Pancreas (tissue), 10 donors: ENCODE measurements at regions not wholly inside any gene's neighbourhood (a gene's known extent, or its start where the extent isn't known, plus 50 kb on each side); places are given as distances from the start of the nearest gene placed in this dataset.
A peak's percentile ranks its signal among the peaks of the same experiment; 100 is the strongest.

Experiments
- ATAC-seq, 4 donors: fragments of 200-7000 bp; cut with Tn5 transposase; one replicate each; pipeline versions ENCODE4 v1.8.0 to v1.9.1; 2020; ENCODE audit warnings: mild to moderate bottlenecking in 4 of 4, moderate library complexity in 4 of 4
- DNase-seq, 6 donors: peaks; one replicate each; pipeline ENCODE4 v3.0.0-alpha.2; 2020
- FAIRE-seq: peaks from 2 replicates; lab custom pipeline; 2012; peaks lifted over from hg19 to GRCh38; lab: Jason Lieb, UNC
- H3K27ac ChIP-seq, 4 donors: fragments of 200-600 bp; sonication (generic); 1 replicate in 3 of 4; 2 replicates in 1 of 4; pipeline versions ENCODE4 v1.5.0 to v1.8.0; 2020
- H3K27me3 ChIP-seq, 4 donors: fragments of 200-600 bp; one replicate each; pipeline ENCODE4 v1.8.0; 2021
- H3K36me3 ChIP-seq, 3 donors: fragments of 200-600 bp; sonication (generic) in 1 of 3; one replicate each; pipeline versions ENCODE4 v1.5.0 to v1.8.0; 2020 to 2021
- H3K4me1 ChIP-seq, 3 donors: fragments of 200-600 bp; one replicate each; pipeline ENCODE4 v1.8.0; 2021
- H3K4me3 ChIP-seq, 4 donors: fragments of 200-600 bp; sonication (generic) in 2 of 4; one replicate each; pipeline versions ENCODE4 v1.5.0 to v1.8.0; 2020 to 2021
- H3K9me3 ChIP-seq, 4 donors: fragments of 200-600 bp; one replicate each; pipeline ENCODE4 v1.8.0; 2021
- WGBS, 2 donors: extraction: QIAGEN DNeasy Blood & Tissue Kit; methylation state at CpG; one replicate each; pipeline ENCODE4 v1.1.7; 2013; 5-methylcytosine and 5-hydroxymethylcytosine counted together
- intact Hi-C, 3 donors: fragments of 100-400 bp; cut with DNase I; formaldehyde crosslinking; loops; one replicate each; pipeline versions ENCODE4 v1.11.1 to v1.14.2; 2022
- TF ChIP-seq, protein P1 (sequence below), 4 donors: fragments of 200-600 bp; sonication (generic) in 3 of 4; IDR thresholded peaks; one replicate each; pipeline versions ENCODE4 v1.5.0 to v1.8.0; 2021; ENCODE audit warnings: antibody characterized with exemption in 4 of 4
- donor health status: healthy with polysubstance abuse.
- donor health status: DM: no; HTN: no; CAD: no; lungs with moderate emphysema.
- donor health status: DM: no; HTN: no; CAD: no.
- donor health status: control.
- donor health status: control.
- donor health status: Bipolar disorder and iron deficiency.
- donor health status: DM: yes; HTN: yes; CAD: no.
- donor health status: DM: no; HTN: no; CAD: no.
- donor health status: DM: no; HTN: no; CAD: no.
- donor health status: DM: yes; HTN: yes; CAD: no.

- intact Hi-C loops: no loop called here
- Histone ChIP-seq H3K36me3 (no peaks in the 10 kb centered on the region), H3K4me1 (peaks cover 7 to 16% (median 14%) of the 10 kb centered on the region in 3 donors), H3K27me3 (no peaks in the 10 kb centered on the region), H3K27ac (no peak overlapping the region), H3K9me3 (no peaks in the 10 kb centered on the region), H3K4me3 (no peak overlapping the region)
- DNase-seq (no peak), ATAC-seq (no peak), FAIRE-seq (no peak)
- TF ChIP-seq, protein P1, sequence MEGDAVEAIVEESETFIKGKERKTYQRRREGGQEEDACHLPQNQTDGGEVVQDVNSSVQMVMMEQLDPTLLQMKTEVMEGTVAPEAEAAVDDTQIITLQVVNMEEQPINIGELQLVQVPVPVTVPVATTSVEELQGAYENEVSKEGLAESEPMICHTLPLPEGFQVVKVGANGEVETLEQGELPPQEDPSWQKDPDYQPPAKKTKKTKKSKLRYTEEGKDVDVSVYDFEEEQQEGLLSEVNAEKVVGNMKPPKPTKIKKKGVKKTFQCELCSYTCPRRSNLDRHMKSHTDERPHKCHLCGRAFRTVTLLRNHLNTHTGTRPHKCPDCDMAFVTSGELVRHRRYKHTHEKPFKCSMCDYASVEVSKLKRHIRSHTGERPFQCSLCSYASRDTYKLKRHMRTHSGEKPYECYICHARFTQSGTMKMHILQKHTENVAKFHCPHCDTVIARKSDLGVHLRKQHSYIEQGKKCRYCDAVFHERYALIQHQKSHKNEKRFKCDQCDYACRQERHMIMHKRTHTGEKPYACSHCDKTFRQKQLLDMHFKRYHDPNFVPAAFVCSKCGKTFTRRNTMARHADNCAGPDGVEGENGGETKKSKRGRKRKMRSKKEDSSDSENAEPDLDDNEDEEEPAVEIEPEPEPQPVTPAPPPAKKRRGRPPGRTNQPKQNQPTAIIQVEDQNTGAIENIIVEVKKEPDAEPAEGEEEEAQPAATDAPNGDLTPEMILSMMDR (IDR thresholded peaks at IDR 0.05): no peak
- WGBS, 2 donors: 88 to 89% methylated on average over 4 of the region's 4 CpGs
These were observed 119.0 kb upstream of the EEPD1 start for GRCh38 chr7:36034020-36034419.

DNA sequence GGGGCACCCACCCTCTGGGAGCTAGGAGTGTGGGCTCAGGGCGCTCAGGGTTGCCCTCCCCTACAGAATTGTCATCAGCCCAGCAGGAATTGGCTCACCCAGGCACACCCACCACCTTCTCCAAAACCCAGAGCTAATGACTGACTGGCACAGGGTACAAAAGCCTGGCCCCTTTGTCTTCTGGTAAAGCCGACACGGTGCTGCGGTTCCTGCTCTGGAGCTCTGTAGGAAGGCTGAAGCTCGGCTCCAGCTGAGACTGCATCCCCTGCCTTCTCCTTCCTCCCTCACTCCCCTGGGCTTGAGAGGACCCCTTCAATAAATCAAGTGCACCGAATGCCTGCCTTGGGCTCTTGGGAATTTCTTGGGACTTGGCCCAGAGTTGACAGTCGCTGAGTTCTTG lies 117.9 kb upstream of the EEPD1 start:
- ATAC-seq (no peak), DNase-seq (no peak), FAIRE-seq (no peak)
- WGBS, 2 donors: 88 to 89% methylated on average over 7 of the region's 7 CpGs
- no peaks in the 10 kb centered on the region for H3K9me3 ChIP-seq
- intact Hi-C loops: no loop called here
- no peaks in the 10 kb centered on the region for H3K27me3 ChIP-seq
- no peak overlapping the region for H3K27ac ChIP-seq
- no peak overlapping the region for H3K4me3 ChIP-seq
- TF ChIP-seq, protein P1 (IDR thresholded peaks at IDR 0.05): no peak
- no peaks in the 10 kb centered on the region for H3K36me3 ChIP-seq
- peaks cover 7 to 16% (median 14%) of the 10 kb centered on the region in 3 donors for H3K4me1 ChIP-seq

DNA sequence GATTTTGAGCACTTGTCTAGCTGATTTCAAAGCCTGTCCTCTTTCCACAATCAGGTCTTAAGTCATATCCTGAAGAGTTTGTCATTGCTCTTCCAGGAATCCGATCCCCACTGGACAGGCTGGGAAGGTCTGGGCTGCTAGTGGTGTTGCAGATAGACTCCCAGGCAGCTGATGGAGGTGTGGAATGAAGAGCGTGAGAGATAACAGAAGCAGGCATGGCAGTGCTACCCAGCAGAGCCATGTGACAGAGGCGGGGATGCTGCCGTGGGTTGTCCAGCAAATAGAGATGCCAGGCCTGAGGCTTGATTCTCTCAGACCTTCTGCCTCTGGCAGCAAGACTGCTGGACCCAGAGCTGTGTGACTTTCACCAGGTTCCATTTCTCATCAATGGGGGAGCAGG lies 116.5 kb upstream of the EEPD1 start:
- TF ChIP-seq, protein P1 (IDR thresholded peaks at IDR 0.05): no peak
- Histone ChIP-seq H3K27me3 (no peaks in the 10 kb centered on the region), H3K27ac (peak overlapping the region; percentile 61 to 73 (median 68))

GRCh38 chr7:36037121-36037662 lies 115.9 kb upstream of the EEPD1 start:
- Histone ChIP-seq H3K27ac (peak overlapping the region; percentile 61 to 73 (median 68)), H3K4me3 (peak overlapping the region in 1 of 4 donors; percentile 3)

More for the DNA sequence above, 116.5 kb upstream of the EEPD1 start:
- 73 to 78% methylated on average over 4 of the region's 4 CpGs for WGBS, 2 donors
- FAIRE-seq: no peak
- peak in 3 of 4 donors; percentile 25 to 45 (median 31) for ATAC-seq
- Histone ChIP-seq H3K36me3 (no peaks in the 10 kb centered on the region), H3K9me3 (no peaks in the 10 kb centered on the region), H3K4me1 (peaks cover 7 to 16% (median 14%) of the 10 kb centered on the region in 3 donors), H3K4me3 (no peak overlapping the region)
- DNase-seq: peak in 1 of 6 donors; percentile 16
- intact Hi-C loops: no loop called here

More at GRCh38 chr7:36037121-36037662, 115.9 kb upstream of the EEPD1 start:
- peaks cover 7 to 16% (median 14%) of the 10 kb centered on the region in 3 donors for H3K4me1 ChIP-seq
- H3K36me3 ChIP-seq: no peaks in the 10 kb centered on the region
- peak; percentile 84 to 93 (median 88) for ATAC-seq
- intact Hi-C loops: no loop called here
- no peaks in the 10 kb centered on the region for H3K27me3 ChIP-seq
- no peak for FAIRE-seq
- 7 to 11% methylated on average over 11 of the region's 11 CpGs for WGBS, 2 donors
- no peaks in the 10 kb centered on the region for H3K9me3 ChIP-seq
- TF ChIP-seq, protein P1 (IDR thresholded peaks at IDR 0.05): no peak
- peak; percentile 57 to 82 (median 68) for DNase-seq
